22Rv1 (cell line): ENCODE measurements at regions not wholly inside any gene's neighbourhood (a gene's known extent, or its start where the extent isn't known, plus 50 kb on each side); places are given as distances from the start of the nearest gene placed in this dataset.

ENCODE experiments used
- CTCF ChIP-seq: fragments of 450-650 bp; IDR thresholded peaks from 2 replicates; pipeline ENCODE4 v1.5.1; 2017; ENCODE audit warnings: mild to moderate bottlenecking
- ZFX ChIP-seq: fragments of 450-650 bp; IDR thresholded peaks from 2 replicates; pipeline ENCODE4 v1.6.1; 2017; ENCODE audit warnings: antibody characterized with exemption, borderline replicate concordance

GRCh38 chr5:125847561-125847960, 575.6 kb upstream of the GRAMD2B start:
- TF ChIP-seq CTCF, result no peak
- TF ChIP-seq ZFX, result no peak
